ENCODE measurements at regions not wholly inside any gene's neighbourhood (a gene's known extent, or its start where the extent isn't known, plus 50 kb on each side); places are given as distances from the start of the nearest gene placed in this dataset.
"Not testable (repeated sequence)": the region's sequence is repeated elsewhere in the genome, so short reads cannot be mapped to it uniquely, and the experiment has no call there.

DNA sequence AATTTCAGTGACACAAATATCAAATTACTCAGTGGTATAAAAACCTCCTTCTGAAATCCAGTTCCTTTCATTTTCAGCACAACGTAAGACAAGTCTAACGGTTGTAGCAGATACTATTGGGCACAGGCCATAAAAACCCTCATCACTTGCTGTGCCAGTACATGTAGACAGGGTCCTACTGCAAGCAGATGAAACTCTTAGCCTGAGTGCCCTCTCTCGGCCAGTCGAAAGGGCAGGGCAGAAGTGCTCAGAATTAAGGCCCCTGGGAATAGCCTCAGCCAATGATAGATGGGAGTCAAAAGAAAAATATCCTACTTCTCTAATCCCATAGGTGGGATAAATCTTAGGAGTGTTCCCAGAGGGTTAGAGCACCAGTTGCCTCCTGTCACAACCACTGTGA lies 168.5 kb upstream of the FER start:
- DNase-seq, result no peak

- no peak for DNase-seq
These were observed 168.9 kb upstream of the FER start for GRCh38 chr5:108578791-108579190.

DNA sequence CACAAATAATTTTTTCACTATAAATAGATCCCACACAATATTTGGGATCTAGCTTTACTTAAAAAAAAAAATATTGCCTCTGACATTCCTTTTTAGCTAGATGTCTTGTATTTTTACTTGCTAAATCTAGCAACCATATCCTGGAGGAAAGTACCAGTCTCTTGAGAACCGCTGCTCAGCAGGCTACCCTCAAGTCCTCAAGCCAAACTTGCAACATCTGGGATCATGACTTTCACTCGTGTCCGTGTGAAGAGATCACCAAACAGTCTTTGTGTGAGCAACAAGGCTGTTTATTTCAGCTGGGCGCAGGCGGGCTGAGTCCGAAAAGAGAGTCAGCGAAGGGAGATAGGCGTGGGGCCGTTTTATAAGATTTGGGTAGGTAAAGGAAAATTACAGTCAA lies 180.3 kb upstream of the FER start:
- no peak for DNase-seq

DNA sequence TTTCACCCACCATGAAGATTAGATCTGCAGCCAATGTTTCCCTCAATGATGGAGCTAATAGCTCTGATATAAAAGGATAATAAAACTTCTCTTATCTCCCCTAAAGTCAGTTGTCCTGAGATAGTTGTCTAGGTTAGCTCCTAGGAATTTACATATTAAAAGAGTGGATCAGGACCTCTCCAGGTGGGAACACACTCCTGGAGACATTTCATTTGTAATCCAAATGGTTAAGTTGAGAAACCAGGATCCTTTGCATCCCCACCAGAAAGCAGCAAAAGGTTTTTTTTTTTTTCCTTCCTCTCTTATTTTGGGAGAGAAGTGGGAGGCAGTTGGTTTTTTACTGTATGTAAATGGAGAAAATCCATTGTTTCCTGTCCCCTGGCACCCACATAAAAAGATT lies 182.5 kb upstream of the FBXL17 start:
- DNase-seq, result no peak

DNA sequence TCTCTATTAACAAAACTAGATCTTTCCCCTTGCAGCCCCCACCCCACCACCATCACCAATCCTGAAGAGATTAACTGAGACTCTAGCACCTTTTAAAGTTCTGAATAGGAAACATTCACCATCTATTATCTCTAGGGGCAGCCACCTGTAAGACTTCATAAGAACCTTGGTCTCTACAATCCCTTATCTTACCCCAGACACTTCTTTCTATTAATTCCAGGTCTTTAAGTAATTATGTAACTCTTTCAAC lies 180.2 kb upstream of the FBXL17 start:
- no peak for DNase-seq

- DNase-seq, result no peak
These were observed 179.7 kb upstream of the FBXL17 start for GRCh38 chr5:108561416-108562204.

DNA sequence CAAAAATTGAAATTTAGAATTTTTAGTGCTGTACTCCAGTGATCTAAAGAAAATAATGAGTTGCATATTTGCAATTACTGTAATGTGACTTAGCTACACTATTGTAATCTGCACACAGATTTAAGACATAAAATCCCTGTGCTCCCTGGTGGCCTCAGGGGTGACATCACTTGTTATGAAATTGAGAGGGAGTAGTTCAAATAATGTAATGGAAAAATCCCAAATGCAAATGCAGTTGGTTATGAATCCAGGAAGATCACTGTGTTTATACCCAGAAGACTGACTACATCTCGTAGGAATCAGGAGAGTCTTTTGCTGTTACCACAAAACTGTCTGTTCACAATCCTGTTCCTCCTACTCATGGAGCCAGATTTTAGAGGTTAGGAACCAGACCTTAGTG lies 178.7 kb upstream of the FBXL17 start:
- DNase-seq, result no peak

- no peak for DNase-seq
These were observed 178.3 kb upstream of the FBXL17 start for GRCh38 chr5:108560166-108560565.

DNA sequence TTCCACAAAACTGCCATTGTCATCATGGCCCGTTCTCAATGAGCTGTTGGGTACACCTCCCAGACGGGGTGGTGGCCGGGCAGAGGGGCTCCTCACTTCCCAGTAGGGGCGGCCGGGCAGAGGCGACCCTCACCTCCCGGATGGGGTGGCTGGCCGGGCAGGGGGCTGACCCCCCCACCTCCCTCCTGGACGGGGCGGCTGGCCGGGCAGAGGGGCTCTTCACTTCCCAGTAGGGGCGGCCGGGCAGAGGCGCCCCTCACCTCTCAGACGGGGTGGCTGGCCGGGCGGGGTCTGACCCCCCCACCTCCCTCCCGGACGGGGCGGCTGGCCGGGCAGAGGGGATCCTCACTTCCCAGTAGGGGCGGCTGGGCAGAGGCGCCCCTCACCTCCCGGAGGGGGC lies 176.9 kb upstream of the FBXL17 start:
- not testable (repeated sequence) for DNase-seq

DNA sequence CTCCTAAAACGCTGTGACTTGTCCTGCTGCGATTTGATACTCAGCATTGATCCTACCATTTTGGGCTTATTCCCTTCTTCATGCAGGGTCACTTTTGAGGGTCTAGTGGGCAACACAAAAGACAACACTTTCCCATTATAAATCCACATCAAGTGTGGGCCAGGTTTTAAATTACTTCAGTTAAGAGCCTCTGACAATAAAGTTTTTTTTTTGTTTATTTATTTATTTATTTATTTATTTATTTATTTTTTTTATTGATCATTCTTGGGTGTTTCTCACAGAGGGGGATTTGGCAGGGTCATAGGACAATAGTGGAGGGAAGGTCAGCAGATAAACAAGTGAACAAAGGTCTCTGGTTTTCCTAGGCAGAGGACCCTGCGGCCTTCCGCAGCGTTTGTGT lies 176.2 kb upstream of the FBXL17 start:
- DNase-seq, result not testable (repeated sequence)

- no peak for DNase-seq
These were observed 175.8 kb upstream of the FBXL17 start for GRCh38 chr5:108557686-108558085.

- DNase-seq, result no peak
These were observed 174.7 kb upstream of the FBXL17 start for GRCh38 chr5:108556441-108557145.

- DNase-seq, result peak; percentile 61
These were observed 167.0 kb upstream of the FBXL17 start for GRCh38 chr5:108548684-108549596.

- no peak for DNase-seq
These were observed 165.0 kb upstream of the FBXL17 start for GRCh38 chr5:108546939-108547338.

DNA sequence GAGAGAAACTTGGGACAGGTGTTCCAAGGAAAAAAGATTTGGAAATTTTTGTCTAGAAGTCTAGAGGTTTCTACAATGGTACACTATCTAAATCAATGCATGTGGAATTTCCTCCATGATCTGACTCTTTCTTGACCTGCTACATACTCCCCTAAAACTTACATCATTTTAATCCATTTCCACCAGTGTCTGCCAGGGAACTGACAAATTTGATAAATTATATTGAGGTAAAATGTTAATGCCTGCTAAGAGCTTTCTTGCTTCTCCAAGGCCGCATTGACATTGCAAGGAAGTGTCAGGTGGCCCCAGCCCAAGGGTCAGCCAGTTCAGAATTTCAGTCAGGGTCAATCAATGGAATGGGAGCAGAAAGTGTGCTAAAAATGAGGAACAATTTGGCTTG lies 163.4 kb upstream of the FBXL17 start:
- DNase-seq, result no peak

GRCh38 chr5:108543486-108543885 lies 161.6 kb upstream of the FBXL17 start:
- DNase-seq, result no peak

GRCh38 chr5:108541836-108542235 lies 159.9 kb upstream of the FBXL17 start:
- DNase-seq, result no peak

GRCh38 chr5:108536321-108536720 lies 154.4 kb upstream of the FBXL17 start:
- no peak for DNase-seq

- not testable (repeated sequence) for DNase-seq
These were observed 150.2 kb upstream of the FBXL17 start for GRCh38 chr5:108532129-108532445.

DNA sequence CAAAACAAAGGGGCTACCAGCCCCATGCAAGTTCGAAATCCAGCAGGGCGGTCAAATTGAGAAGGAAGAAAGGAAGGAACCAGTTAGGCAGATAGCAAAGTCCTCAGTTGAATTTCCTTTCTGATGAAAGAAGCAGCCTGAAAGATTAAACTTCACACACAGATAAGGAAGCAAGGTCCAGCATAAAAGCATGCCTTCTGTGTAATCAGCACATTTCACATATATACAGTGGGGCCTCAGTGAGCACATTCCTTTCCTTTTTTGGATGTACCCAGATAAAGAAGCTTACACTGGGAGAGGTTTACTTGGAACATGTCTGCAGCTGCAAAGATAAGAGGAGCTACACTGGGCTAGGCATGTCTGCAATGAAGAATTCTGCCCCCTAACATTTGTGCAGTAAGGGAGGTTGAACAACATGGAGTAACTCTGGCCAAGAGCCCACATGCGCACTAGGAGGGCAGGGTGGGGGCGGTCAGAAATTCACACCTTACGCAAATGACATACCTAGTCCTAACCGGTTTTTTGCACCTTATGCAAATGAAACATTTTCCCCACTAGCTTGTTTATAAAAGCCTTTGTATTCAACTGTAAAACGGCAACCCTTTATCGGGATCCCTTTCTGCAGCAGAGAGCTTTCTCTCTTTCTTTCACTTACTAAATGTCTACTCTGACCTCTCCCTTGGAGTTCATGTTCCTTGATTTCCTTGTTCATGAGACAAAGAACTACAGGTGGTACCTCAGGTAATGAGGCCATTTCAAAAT lies 149.7 kb upstream of the FBXL17 start:
- peak; percentile 88 for DNase-seq

DNA sequence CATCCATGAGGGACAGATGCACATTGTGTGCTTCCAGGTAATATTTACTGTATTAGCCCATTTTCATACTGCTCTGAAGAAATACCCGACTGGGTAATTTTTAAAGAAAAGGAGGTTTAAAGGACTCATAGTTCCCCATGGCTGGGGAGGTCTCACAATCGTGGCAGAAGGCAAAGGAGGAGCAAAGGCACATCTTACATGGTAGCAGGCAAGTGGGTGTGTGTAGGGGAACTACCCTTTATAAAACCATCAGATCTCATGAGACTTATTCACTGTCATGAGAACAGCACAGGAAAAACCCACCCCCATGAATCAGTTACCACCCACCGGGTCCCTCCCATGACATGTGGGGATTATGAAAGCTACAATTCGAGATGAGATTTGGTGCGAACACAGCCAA lies 148.8 kb upstream of the FBXL17 start:
- no peak for DNase-seq

DNA sequence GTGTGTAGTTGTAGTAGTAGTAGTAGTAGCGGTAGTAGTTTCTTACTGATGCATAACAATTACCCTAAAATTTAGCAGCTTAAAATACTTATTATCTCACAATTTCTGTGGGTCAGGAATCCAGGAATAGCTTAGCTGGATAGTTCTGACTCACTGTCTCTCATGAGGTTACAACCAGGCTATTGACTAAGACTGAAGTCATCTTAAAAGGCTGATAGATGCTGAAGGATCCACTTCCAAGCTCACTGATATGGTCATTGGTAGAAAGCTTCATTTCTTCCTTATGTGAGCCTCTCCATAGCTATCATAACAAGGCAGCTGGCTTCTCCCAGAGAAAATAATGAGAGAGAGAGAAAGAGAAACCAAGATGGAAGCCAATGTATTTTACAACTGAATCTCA lies 147.5 kb upstream of the FBXL17 start:
- no peak for DNase-seq

DNA sequence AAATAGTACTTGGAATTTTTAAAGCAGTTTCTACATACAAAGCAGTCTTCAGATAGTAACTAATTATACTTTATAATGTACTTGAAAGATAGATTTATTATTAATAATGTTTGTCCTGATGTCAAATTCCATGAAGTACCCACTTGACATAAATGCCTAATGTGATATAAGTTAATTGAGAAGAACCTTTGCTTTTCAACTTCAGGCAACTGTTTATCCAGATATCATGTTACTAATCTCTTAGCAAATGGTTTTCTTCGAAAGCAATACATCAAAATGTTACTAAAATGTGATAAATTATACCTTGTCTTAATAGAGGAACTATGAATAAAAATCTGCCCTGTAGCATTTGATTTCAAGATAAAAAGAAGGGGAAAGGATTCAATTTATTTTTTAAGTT lies 146.8 kb upstream of the FBXL17 start:
- no peak for DNase-seq

Measured in hematopoietic multipotent progenitor cell treated with erythropoietin and hydrocortisone succinate and interleukin-3 and kit ligand, for 8 days (in vitro differentiated cells).